HG03060 (cell line): ENCODE measurements at regions not wholly inside any gene's neighbourhood (a gene's known extent, or its start where the extent isn't known, plus 50 kb on each side); places are given as distances from the start of the nearest gene placed in this dataset.

Source experiments
- ATAC-seq: cut with Tn5 transposase; IDR thresholded peaks from one replicate; pipeline ENCODE4 v1.9.1; 2021; ENCODE audit warnings: low read depth, moderate number of reproducible peaks; ENCODE audit not compliant: unreplicated experiment

- ATAC-seq = no peak
Measured at GRCh38 chr18:53937037-53937436, 287.4 kb downstream of the MBD2 start.

- no peak for ATAC-seq
Measured at GRCh38 chr18:53935803-53936202, 288.7 kb downstream of the MBD2 start.

GRCh38 chr18:53935399-53935798 lies 289.1 kb downstream of the MBD2 start:
- no peak for ATAC-seq

GRCh38 chr18:53920312-53921075 lies 304.0 kb downstream of the MBD2 start:
- ATAC-seq = no peak

- no peak for ATAC-seq
Measured at GRCh38 chr18:53918091-53918490, 306.4 kb downstream of the MBD2 start.

- no peak for ATAC-seq
Measured at GRCh38 chr18:53911200-53911599, 313.3 kb downstream of the MBD2 start.

GRCh38 chr18:53909668-53910067 lies 314.8 kb downstream of the MBD2 start:
- no peak for ATAC-seq

GRCh38 chr18:53907921-53908320 lies 316.5 kb downstream of the MBD2 start:
- no peak for ATAC-seq

GRCh38 chr18:53906681-53907080 lies 317.8 kb downstream of the MBD2 start:
- ATAC-seq = no peak

GRCh38 chr18:53894675-53895442 lies 329.6 kb downstream of the MBD2 start:
- ATAC-seq = no peak

GRCh38 chr18:53887447-53887846 lies 337.0 kb downstream of the MBD2 start:
- no peak for ATAC-seq

- no peak for ATAC-seq
Measured at GRCh38 chr18:53886058-53886457, 338.4 kb downstream of the MBD2 start.

- ATAC-seq = no peak
Measured at GRCh38 chr18:53883771-53884170, 340.7 kb downstream of the MBD2 start.

GRCh38 chr18:53874103-53874502 lies 350.4 kb downstream of the MBD2 start:
- no peak for ATAC-seq

- no peak for ATAC-seq
Measured at GRCh38 chr18:53864770-53865169, 359.7 kb downstream of the MBD2 start.

- no peak for ATAC-seq
Measured at GRCh38 chr18:53862921-53863320, 361.5 kb downstream of the MBD2 start.

- no peak for ATAC-seq
Measured at GRCh38 chr18:53861185-53861584, 363.3 kb downstream of the MBD2 start.

GRCh38 chr18:53859764-53860163 lies 364.7 kb downstream of the MBD2 start:
- no peak for ATAC-seq

- ATAC-seq = no peak
Measured at GRCh38 chr18:53850902-53851301, 373.6 kb downstream of the MBD2 start.

GRCh38 chr18:53843763-53844162 lies 380.7 kb downstream of the MBD2 start:
- no peak for ATAC-seq

GRCh38 chr18:53843113-53843760 lies 381.2 kb downstream of the MBD2 start:
- ATAC-seq = no peak
